ENCODE measurements at regions not wholly inside any gene's neighbourhood (a gene's known extent, or its start where the extent isn't known, plus 50 kb on each side); places are given as distances from the start of the nearest gene placed in this dataset.

DNA sequence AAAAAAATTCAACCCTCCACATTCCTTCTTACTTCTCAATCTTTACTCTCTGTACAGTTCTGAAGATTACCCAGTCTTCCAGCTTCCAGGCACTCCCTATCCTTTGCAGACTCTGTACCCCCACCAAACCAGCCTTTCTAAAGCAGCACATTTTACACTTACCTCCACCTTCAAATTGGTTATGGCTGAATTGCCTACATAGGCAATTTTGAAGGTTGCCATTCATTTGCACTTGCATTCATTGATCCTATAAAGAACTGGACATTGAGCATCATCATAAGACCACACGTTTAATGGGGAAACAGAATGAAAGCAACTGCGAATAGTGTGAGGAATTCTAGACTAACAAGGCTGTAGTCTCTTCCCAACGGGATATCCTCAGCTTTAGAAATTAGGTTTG lies 233.4 kb downstream of the TRIB2 start:
- TF ChIP-seq, protein P1, sequence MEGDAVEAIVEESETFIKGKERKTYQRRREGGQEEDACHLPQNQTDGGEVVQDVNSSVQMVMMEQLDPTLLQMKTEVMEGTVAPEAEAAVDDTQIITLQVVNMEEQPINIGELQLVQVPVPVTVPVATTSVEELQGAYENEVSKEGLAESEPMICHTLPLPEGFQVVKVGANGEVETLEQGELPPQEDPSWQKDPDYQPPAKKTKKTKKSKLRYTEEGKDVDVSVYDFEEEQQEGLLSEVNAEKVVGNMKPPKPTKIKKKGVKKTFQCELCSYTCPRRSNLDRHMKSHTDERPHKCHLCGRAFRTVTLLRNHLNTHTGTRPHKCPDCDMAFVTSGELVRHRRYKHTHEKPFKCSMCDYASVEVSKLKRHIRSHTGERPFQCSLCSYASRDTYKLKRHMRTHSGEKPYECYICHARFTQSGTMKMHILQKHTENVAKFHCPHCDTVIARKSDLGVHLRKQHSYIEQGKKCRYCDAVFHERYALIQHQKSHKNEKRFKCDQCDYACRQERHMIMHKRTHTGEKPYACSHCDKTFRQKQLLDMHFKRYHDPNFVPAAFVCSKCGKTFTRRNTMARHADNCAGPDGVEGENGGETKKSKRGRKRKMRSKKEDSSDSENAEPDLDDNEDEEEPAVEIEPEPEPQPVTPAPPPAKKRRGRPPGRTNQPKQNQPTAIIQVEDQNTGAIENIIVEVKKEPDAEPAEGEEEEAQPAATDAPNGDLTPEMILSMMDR (IDR thresholded peaks at IDR 0.05; ENCODE audit: low read depth, low read length, poor library complexity, severe bottlenecking): no peak
- no peak for TF ChIP-seq EZH2phosphoT487 (IDR thresholded peaks at IDR 0.05; ENCODE audit: borderline replicate concordance, low read length)

Data from DOHH2 (cell line).